ENCODE measurements at regions not wholly inside any gene's neighbourhood (a gene's known extent, or its start where the extent isn't known, plus 50 kb on each side); places are given as distances from the start of the nearest gene placed in this dataset.
"Not testable (repeated sequence)": the region's sequence is repeated elsewhere in the genome, so short reads cannot be mapped to it uniquely, and the experiment has no call there.

DNA sequence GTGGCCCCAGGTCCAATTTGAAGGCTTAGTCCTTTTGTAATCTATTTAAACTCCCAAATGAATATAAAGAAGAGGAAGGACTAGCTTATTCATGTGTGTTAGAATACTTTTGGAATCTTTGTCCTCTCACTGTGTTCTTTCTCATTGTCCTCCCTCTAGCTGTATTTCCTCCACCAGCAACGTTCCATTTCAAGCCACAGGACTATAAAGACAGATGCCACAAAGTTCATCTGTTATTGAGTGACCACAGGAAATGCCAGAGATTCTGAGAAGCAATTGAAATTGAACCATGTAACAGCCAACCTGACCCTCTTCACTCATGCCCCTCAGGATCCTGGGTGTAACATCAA, 336.6 kb upstream of the API5 start:
- H3K9me3 ChIP-seq (ENCODE audit: control insufficient read depth, insufficient read depth, low read length), result no peaks in the 10 kb centered on the region
- no peaks in the 10 kb centered on the region for H3K36me3 ChIP-seq (ENCODE audit: insufficient read depth, low read length)

DNA sequence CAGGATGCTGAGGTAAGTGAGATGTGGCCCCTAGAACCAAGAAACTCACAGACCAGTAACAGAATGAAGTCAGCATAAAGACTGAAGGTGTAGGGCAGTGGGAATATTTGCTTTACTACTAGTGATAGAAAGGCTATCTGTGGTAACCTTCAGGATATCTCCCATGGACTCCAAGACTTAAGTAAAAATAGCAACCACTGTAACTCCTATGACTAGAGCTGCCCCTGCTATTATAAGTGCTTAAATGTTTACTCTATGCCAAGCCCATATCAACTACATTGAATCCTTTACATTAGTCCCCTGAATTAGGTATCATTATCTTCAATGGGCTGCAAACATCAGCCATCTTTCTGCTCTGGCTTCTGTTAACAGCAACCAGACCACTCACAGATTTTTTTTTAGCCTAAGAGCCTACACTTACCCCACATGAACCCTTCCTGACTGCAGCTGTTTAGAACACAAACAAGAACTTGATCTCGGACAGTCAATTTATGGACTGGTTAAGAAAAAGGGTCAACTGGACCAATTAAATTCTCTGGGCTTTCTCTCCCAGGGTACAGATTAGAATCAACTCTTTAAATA, 335.1 kb upstream of the API5 start:
- H3K36me3 ChIP-seq (ENCODE audit: insufficient read depth, low read length), result no peaks in the 10 kb centered on the region
- H3K9me3 ChIP-seq (ENCODE audit: control insufficient read depth, insufficient read depth, low read length), result no peaks in the 10 kb centered on the region
- peaks cover 3% of the 10 kb centered on the region; the same call in 1 of the 2 replicates for H3K4me1 ChIP-seq (ENCODE audit: insufficient read depth, low read length)
- H3K9ac ChIP-seq (ENCODE audit: low read depth, low read length), result no peak overlapping the region

More for the DNA sequence above, 336.6 kb upstream of the API5 start:
- Histone ChIP-seq H3K4me1 (ENCODE audit: insufficient read depth, low read length) (peaks cover 3% of the 10 kb centered on the region; the same call in 1 of the 2 replicates), H3K9ac (ENCODE audit: low read depth, low read length) (no peak overlapping the region)

DNA sequence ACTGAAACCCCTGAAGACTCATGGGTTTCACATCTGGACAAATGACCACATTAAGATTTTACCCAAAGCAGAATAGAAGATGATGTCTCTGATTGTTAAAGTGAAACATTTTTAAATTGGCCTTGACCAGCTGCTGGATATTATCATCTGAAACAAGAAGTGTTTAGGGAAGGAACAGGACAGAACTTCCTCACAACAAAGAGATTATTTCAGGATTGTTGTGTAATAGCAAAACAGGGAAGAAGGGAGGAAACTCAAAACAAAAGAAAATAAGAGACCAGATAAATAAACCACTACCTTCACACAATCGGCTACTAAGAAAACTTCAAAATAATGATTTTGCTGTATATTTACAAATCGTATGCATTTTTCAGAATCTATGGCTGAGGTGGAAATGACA, 319.2 kb upstream of the API5 start:
- no peaks in the 10 kb centered on the region for H3K4me1 ChIP-seq (ENCODE audit: insufficient read depth, low read length)

DNA sequence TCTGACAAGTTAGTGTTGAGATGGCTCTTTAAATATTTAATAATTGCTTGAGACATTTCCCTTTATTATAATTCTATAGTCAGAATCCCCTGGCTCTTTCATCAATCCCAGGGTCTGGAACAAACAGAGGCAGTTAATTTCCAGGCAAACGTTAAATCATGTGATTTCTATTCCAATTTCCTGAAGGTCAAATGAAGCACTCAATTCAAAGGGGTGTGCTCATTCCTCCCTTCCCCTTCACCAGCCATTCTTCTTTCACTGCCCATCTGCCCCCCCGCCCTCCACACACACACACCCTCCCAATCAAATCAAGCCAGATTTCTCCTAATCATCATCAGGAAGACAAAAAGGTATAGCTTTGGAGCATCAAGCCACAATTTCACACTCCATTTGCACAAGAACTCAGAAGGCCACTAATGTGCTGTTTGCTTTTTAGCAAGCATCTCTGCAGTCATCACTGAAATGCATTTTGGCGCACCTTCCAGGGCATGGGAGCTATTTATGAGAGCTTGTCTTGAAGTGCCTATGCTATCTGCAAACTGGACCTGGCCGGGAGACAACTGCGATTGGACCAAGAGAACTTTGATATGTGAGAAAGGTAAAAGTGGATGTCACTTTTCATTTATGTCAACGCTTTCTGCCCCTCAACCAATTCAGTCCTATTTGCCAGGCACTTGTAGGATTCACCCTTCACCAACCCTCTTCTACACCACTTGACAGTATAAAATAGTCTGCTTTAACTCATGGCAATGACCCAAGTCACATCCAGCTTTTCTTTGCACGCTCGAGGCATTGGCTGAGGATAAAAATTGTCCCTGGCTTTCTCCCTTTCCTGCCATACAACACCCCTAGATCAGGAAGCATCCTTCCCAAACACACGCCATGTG, 315.1 kb upstream of the API5 start:
- Histone ChIP-seq H3K9me3 (ENCODE audit: control insufficient read depth, insufficient read depth, low read length) (no peaks in the 10 kb centered on the region), H3K9ac (ENCODE audit: low read depth, low read length) (no peak overlapping the region)

More for the DNA sequence above, 319.2 kb upstream of the API5 start:
- Histone ChIP-seq H3K36me3 (ENCODE audit: insufficient read depth, low read length) (no peaks in the 10 kb centered on the region), H3K9me3 (ENCODE audit: control insufficient read depth, insufficient read depth, low read length) (no peaks in the 10 kb centered on the region), H3K9ac (ENCODE audit: low read depth, low read length) (no peak overlapping the region)

DNA sequence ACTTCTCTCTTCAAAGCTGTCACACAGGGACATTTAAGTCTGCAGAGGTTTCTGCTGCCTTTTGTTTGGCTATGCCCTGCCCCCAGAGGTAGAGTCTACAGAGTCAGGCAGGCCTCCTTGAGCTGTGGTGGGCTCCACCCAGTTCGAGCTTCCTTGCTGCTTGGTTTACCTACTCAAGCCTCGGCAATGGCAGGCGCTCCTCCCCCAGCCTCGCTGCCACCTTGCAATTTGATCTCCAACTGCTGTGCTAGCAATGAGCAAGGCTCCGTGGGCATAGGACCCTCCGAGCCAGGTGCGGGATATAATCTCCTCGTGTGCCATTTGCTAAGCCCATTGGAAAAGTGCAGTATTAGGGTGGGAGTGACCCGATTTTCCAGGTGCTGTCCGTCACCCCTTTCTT, 306.9 kb upstream of the API5 start:
- H3K9me3 ChIP-seq (ENCODE audit: control insufficient read depth, insufficient read depth, low read length); H3K4me1 ChIP-seq (ENCODE audit: insufficient read depth, low read length); H3K36me3 ChIP-seq (ENCODE audit: insufficient read depth, low read length); H3K9ac ChIP-seq (ENCODE audit: low read depth, low read length): not testable (repeated sequence)

More for the DNA sequence above, 315.1 kb upstream of the API5 start:
- Histone ChIP-seq H3K4me1 (ENCODE audit: insufficient read depth, low read length) (no peaks in the 10 kb centered on the region), H3K36me3 (ENCODE audit: insufficient read depth, low read length) (no peaks in the 10 kb centered on the region)

DNA sequence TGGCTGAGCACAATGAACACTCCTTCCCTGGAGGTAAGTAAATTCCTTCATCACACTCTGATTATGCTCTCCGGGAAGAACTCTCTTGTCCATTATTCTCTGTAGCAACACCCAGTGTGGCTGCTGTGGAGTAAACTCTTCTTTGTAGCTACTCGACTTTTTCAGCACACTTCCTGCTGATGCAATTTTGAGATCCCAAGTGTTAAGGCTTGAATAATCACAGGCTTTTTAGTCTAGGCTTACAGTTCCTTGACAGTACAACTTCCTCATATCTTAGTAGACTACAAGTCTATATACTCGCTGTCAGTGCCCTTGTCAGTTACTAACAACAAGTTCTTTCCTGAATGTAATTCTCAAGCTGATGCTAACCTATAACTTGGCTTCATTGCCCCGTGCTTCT, 301.8 kb upstream of the API5 start:
- H3K4me1 ChIP-seq (ENCODE audit: insufficient read depth, low read length), result no peaks in the 10 kb centered on the region
- H3K9ac ChIP-seq (ENCODE audit: low read depth, low read length), result no peak overlapping the region
- no peaks in the 10 kb centered on the region for H3K36me3 ChIP-seq (ENCODE audit: insufficient read depth, low read length)
- no peaks in the 10 kb centered on the region for H3K9me3 ChIP-seq (ENCODE audit: control insufficient read depth, insufficient read depth, low read length)

DNA sequence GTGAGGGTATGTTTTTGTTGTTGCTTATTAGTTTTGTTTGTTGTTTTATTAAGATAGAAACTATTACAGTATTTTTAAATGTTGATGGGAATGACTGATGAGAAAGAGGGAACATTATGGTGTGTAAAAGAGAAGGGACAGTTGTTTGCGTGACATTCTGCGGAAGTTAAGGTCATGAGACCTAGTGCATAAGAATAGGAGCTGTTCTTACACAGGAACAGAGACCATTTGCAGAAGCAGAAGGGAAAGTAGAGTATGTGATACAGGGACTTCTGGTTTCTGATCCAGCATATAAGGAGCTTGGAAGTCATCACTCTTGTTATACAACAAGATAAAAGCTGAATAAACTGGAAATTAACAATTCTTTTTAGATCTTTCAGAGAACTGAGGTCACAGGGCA, 299.2 kb upstream of the API5 start:
- no peaks in the 10 kb centered on the region for H3K36me3 ChIP-seq (ENCODE audit: insufficient read depth, low read length)
- no peak overlapping the region for H3K9ac ChIP-seq (ENCODE audit: low read depth, low read length)
- no peaks in the 10 kb centered on the region for H3K9me3 ChIP-seq (ENCODE audit: control insufficient read depth, insufficient read depth, low read length)
- H3K4me1 ChIP-seq (ENCODE audit: insufficient read depth, low read length), result no peaks in the 10 kb centered on the region

DNA sequence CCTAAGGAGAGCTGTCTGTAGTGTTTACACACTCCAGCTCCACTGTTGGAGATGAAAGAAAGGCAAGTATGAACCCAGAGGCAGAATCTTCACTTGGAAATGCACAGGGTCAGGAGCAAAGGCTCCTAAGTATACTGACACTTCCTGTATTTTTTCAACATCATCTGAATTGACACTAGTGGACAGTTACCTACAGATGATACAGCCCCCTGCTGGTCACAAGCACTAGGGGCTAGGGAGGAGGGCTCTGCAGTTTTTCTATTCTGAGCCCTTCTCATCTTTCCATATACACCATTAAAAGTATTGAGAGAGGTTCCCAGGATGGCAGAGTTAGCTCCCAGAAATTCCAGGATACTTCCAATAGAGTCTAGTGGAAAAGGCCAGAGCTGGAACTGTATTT, 290.3 kb upstream of the API5 start:
- H3K36me3 ChIP-seq (ENCODE audit: insufficient read depth, low read length), result no peaks in the 10 kb centered on the region; the same call in 1 of the 2 replicates
- no peak overlapping the region for H3K9ac ChIP-seq (ENCODE audit: low read depth, low read length)
- no peaks in the 10 kb centered on the region for H3K9me3 ChIP-seq (ENCODE audit: control insufficient read depth, insufficient read depth, low read length)
- H3K4me1 ChIP-seq (ENCODE audit: insufficient read depth, low read length), result no peaks in the 10 kb centered on the region

DNA sequence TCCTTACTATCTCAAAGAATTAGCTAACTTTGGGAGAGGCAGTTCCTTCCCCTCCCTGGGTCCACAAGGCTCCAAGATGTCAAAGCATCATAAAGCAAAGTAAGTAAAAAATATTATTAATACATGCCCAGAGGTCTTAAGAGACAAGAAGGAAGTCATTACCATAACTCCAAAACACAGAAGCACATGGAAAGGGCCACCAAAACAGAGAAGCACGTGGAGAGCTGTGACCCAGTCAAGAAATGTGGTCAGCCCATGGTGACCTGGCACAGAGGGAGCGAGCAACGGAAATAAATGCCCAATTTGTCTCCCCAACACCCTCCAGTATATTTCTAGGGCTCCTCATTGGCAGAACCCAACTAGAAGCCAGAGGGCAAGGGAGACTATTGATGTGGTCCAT, 277.5 kb upstream of the API5 start:
- Histone ChIP-seq H3K36me3 (ENCODE audit: insufficient read depth, low read length) (no peaks in the 10 kb centered on the region), H3K9ac (ENCODE audit: low read depth, low read length) (no peak overlapping the region), H3K4me1 (ENCODE audit: insufficient read depth, low read length) (no peaks in the 10 kb centered on the region), H3K9me3 (ENCODE audit: control insufficient read depth, insufficient read depth, low read length) (no peaks in the 10 kb centered on the region)

DNA sequence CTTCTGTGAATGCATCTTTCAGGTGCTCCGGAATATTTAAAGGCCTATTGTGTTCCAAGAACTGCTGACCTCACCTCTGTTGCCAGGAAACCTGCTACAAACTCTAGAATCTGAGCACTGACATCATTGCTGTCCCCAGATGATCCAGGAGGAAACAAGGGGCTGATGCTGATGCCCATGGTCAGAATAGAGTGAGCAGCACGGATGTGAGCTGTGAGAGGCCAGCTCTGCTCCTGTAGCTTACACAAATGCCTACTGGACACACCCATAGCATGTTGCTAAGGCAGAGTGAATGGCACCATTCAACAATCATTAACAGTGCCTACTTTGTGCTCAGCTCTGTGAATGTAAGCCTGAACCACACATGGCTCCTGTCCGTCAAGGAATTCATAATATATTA, 276.7 kb upstream of the API5 start:
- no peak overlapping the region for H3K9ac ChIP-seq (ENCODE audit: low read depth, low read length)
- H3K4me1 ChIP-seq (ENCODE audit: insufficient read depth, low read length), result no peaks in the 10 kb centered on the region
- no peaks in the 10 kb centered on the region for H3K36me3 ChIP-seq (ENCODE audit: insufficient read depth, low read length)
- H3K9me3 ChIP-seq (ENCODE audit: control insufficient read depth, insufficient read depth, low read length), result no peaks in the 10 kb centered on the region

DNA sequence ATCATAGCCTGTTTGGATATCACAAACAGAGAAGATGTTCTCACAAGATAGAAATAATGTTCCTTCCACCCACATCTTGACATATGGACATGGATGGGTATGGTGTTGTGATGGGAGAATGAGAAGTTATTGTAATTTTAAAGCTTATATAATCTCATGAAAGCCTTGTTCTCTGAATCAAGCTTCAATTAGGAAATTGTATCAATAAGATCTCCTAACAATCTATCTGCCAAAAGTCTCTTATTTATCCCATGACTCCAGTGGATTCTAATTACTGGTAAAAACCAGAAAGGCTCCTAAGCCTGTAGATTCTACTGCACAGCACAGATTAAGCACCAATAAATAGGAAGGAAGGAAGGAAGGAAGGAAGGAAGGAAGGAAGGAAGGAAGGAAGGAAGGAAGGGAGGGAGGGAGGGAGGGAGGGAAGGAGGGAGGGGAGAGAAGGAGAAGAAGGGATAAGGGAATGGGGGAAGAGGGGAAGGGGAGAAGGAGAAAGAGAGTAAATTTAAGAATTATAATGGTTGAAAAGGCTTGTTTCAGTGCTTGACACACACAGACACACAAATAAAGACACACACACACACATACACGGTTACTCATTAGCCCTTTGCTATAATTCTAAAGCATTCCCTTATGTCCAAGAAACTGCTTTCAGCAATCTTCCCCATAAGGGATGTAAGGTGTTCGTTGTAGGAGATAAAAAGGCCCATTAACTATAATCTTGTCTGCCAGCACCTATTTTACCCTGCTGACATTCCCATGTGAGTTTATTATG, 258.0 kb upstream of the API5 start:
- no peaks in the 10 kb centered on the region for H3K36me3 ChIP-seq (ENCODE audit: insufficient read depth, low read length)
- no peaks in the 10 kb centered on the region for H3K4me1 ChIP-seq (ENCODE audit: insufficient read depth, low read length)
- no peak overlapping the region for H3K9ac ChIP-seq (ENCODE audit: low read depth, low read length)
- no peaks in the 10 kb centered on the region for H3K9me3 ChIP-seq (ENCODE audit: control insufficient read depth, insufficient read depth, low read length)

DNA sequence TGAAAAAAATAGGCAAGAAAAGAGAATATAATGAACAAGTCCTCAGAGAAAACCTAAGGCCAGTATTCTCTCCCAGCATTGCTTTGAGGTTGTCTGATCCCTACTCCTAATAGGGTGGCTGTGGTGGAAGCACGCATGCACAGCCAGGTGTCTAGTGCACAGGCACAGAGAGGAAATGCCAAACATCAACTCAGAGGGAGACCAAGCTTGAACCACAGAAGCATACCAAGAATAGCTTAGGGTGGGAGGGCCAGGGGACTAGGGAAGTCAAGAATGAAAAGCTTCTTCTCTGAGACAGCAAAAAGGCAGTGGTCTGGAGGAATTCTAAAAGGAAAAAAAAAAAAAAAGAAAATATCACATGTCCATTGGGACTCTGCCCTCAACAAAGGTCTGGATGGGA, 244.1 kb upstream of the API5 start:
- H3K4me1 ChIP-seq (ENCODE audit: insufficient read depth, low read length), result no peaks in the 10 kb centered on the region
- H3K36me3 ChIP-seq (ENCODE audit: insufficient read depth, low read length), result no peaks in the 10 kb centered on the region
- H3K9me3 ChIP-seq (ENCODE audit: control insufficient read depth, insufficient read depth, low read length), result no peaks in the 10 kb centered on the region
- H3K9ac ChIP-seq (ENCODE audit: low read depth, low read length), result no peak overlapping the region

DNA sequence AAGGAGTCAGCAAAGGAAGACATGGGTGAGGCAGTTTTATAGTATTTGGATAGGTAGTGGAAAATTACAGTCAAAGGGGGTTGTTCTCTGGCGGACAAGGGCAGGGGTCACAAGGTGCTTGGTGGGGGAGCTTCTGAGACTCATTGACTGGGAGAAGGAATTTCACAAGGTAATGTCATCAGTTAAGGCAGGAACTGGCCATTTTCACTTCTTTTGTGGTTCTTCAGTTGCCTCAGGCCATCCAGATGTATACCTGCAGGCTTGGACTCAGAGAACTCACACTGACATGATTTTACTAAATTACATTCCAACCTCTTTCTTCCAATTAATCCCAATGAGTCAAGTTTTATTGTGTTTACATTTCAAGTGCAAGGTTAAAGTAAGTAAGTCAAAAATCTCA, 240.5 kb upstream of the API5 start:
- no peaks in the 10 kb centered on the region for H3K4me1 ChIP-seq (ENCODE audit: insufficient read depth, low read length)
- no peak overlapping the region for H3K9ac ChIP-seq (ENCODE audit: low read depth, low read length)
- H3K9me3 ChIP-seq (ENCODE audit: control insufficient read depth, insufficient read depth, low read length), result no peaks in the 10 kb centered on the region; the same call in 1 of the 2 replicates
- H3K36me3 ChIP-seq (ENCODE audit: insufficient read depth, low read length), result no peaks in the 10 kb centered on the region

DNA sequence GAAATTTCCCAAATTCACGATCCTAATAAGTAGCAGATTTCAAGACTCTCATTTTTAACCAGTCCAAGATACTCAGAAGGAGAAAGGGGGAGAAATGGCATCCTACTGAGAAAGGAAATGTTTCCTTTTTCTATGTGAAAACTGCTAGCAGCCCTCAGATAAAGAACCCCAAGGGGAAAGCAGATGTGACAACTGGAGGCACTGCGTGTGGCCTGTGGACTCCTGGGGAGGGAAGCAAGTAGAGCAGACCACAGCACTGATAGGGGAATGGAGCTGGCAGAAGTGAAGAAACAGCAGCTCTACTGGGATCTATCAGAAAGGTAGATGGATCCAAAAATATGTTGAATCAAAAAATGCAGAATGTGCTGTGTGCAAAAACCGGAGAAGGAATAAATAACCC, 239.7 kb upstream of the API5 start:
- no peaks in the 10 kb centered on the region for H3K36me3 ChIP-seq (ENCODE audit: insufficient read depth, low read length)
- no peak overlapping the region for H3K9ac ChIP-seq (ENCODE audit: low read depth, low read length)
- no peaks in the 10 kb centered on the region for H3K4me1 ChIP-seq (ENCODE audit: insufficient read depth, low read length)
- no peaks in the 10 kb centered on the region; the same call in 1 of the 2 replicates for H3K9me3 ChIP-seq (ENCODE audit: control insufficient read depth, insufficient read depth, low read length)
